Nephron progenitor cell (in vitro differentiated cells): ENCODE measurements at regions not wholly inside any gene's neighbourhood (a gene's known extent, or its start where the extent isn't known, plus 50 kb on each side); places are given as distances from the start of the nearest gene placed in this dataset.
"Not testable (repeated sequence)": the region's sequence is repeated elsewhere in the genome, so short reads cannot be mapped to it uniquely, and the experiment has no call there.

Experiments
- DNase-seq: peaks from one replicate; pipeline ENCODE4 v3.0.0; 2021
- H3K27ac Mint-ChIP-seq: 2 replicates; pipeline ENCODE4 v1.8.0; 2021; ENCODE audit warnings: mild to moderate bottlenecking, moderate library complexity, mixed read lengths
- H3K27me3 Mint-ChIP-seq: 2 replicates; pipeline ENCODE4 v1.8.0; 2021; ENCODE audit warnings: mild to moderate bottlenecking, low read depth, mixed read lengths; ENCODE audit not compliant: poor library complexity
- H3K36me3 Mint-ChIP-seq: 2 replicates; pipeline ENCODE4 v1.8.0; 2021; ENCODE audit warnings: low read depth, mixed read lengths
- H3K4me1 Mint-ChIP-seq: 2 replicates; pipeline ENCODE4 v1.8.0; 2021; ENCODE audit warnings: mixed read lengths
- H3K4me3 Mint-ChIP-seq: 2 replicates; pipeline ENCODE4 v1.8.0; 2021; ENCODE audit warnings: mild to moderate bottlenecking, moderate library complexity, mixed read lengths
- H3K9me3 Mint-ChIP-seq: 2 replicates; pipeline ENCODE4 v1.8.0; 2021; ENCODE audit warnings: mild to moderate bottlenecking, moderate library complexity, mixed read lengths
- TF ChIP-seq, protein P1 (sequence below): fragments of 200-600 bp; sonication (generic); IDR thresholded peaks from 2 replicates; pipeline ENCODE4 v1.5.0; 2021; ENCODE audit warnings: antibody characterized with exemption

- not testable (repeated sequence) for H3K36me3 Mint-ChIP-seq, H3K4me3 Mint-ChIP-seq, H3K27me3 Mint-ChIP-seq, H3K9me3 Mint-ChIP-seq, DNase-seq, H3K27ac Mint-ChIP-seq, H3K4me1 Mint-ChIP-seq
These were observed 140.1 kb downstream of the ARRDC4 start for GRCh38 chr15:98100606-98101005.

DNA sequence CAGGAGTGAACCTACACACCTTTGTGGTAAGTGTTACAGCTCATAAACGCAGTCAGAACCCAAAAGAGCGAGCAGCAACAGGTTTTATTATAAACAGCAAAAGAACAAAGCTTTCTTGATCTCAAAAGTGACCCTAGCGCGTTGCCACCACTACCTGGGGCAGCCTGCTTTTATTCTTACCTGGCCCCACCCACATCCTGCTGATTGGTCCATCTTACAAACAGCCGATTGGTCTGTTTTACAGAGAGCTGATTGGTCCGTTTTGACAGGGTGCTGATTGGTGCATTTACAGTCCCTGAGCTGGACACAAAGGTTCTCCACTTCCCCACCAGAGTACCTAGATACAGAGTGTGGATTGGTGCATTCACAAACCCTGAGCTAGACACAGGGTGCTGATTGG, 143.1 kb downstream of the ARRDC4 start:
- peaks cover 10% of the 10 kb centered on the region for H3K27me3 Mint-ChIP-seq
- TF ChIP-seq, protein P1, sequence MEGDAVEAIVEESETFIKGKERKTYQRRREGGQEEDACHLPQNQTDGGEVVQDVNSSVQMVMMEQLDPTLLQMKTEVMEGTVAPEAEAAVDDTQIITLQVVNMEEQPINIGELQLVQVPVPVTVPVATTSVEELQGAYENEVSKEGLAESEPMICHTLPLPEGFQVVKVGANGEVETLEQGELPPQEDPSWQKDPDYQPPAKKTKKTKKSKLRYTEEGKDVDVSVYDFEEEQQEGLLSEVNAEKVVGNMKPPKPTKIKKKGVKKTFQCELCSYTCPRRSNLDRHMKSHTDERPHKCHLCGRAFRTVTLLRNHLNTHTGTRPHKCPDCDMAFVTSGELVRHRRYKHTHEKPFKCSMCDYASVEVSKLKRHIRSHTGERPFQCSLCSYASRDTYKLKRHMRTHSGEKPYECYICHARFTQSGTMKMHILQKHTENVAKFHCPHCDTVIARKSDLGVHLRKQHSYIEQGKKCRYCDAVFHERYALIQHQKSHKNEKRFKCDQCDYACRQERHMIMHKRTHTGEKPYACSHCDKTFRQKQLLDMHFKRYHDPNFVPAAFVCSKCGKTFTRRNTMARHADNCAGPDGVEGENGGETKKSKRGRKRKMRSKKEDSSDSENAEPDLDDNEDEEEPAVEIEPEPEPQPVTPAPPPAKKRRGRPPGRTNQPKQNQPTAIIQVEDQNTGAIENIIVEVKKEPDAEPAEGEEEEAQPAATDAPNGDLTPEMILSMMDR = no peak
- no peaks in the 10 kb centered on the region for H3K4me1 Mint-ChIP-seq
- no peak overlapping the region for H3K27ac Mint-ChIP-seq
- no peak for DNase-seq
- no peaks in the 10 kb centered on the region for H3K9me3 Mint-ChIP-seq
- no peak overlapping the region for H3K4me3 Mint-ChIP-seq
- no peaks in the 10 kb centered on the region for H3K36me3 Mint-ChIP-seq

GRCh38 chr15:98104386-98105151, 144.1 kb downstream of the ARRDC4 start:
- not testable (repeated sequence) for H3K4me3 Mint-ChIP-seq, H3K27me3 Mint-ChIP-seq, H3K9me3 Mint-ChIP-seq, DNase-seq, H3K36me3 Mint-ChIP-seq, H3K27ac Mint-ChIP-seq, H3K4me1 Mint-ChIP-seq

DNA sequence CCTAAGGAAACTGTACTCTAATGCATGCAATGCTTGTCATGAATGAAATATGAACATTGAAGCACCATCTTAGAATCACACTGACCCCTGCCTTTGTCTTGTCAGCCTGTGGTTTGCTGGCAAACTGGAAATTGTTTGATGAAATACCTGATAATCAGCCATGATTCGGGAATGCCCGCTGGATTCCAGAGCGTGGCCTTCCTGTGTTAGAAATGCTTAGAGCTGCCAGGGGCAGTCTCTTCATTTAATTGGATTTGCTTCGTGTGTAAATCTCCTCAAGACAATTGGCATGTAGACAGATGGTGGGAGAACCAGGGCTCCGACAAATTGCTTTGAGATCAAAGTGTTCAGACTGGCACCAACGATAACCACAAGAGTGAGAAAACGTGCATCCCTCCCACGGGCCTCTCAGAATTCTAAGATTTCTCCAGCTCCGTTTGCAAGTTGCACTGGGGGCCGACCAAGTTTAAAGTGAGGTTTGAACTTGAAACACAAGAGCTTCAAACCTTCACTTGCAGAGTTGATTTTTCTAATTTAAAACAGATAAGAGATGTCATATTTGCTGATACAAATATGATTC, 146.2 kb downstream of the ARRDC4 start:
- not testable (repeated sequence) for H3K4me1 Mint-ChIP-seq, DNase-seq, H3K27me3 Mint-ChIP-seq, H3K36me3 Mint-ChIP-seq, H3K9me3 Mint-ChIP-seq, H3K4me3 Mint-ChIP-seq, H3K27ac Mint-ChIP-seq

- H3K27me3 Mint-ChIP-seq = peaks cover 9% of the 10 kb centered on the region
- no peak overlapping the region for H3K4me3 Mint-ChIP-seq
- H3K4me1 Mint-ChIP-seq = no peaks in the 10 kb centered on the region
- H3K9me3 Mint-ChIP-seq = peaks cover 4% of the 10 kb centered on the region
- H3K36me3 Mint-ChIP-seq = no peaks in the 10 kb centered on the region
- no peak overlapping the region for H3K27ac Mint-ChIP-seq
- DNase-seq = no peak
- TF ChIP-seq, protein P1 = no peak
These were observed 151.3 kb downstream of the ARRDC4 start for GRCh38 chr15:98111806-98112205.

- Mint-ChIP-seq H3K4me1 (no peaks in the 10 kb centered on the region), H3K9me3 (peaks cover 7% of the 10 kb centered on the region), H3K4me3 (no peak overlapping the region), H3K27ac (no peak overlapping the region), H3K27me3 (peaks cover 9% of the 10 kb centered on the region), H3K36me3 (no peaks in the 10 kb centered on the region)
- TF ChIP-seq, protein P1 = no peak
- DNase-seq = no peak
These were observed 152.8 kb downstream of the ARRDC4 start for GRCh38 chr15:98113327-98113726.

GRCh38 chr15:98120561-98120960, 160.1 kb downstream of the ARRDC4 start:
- H3K9me3 Mint-ChIP-seq = peaks cover 4% of the 10 kb centered on the region
- peaks cover 8% of the 10 kb centered on the region for H3K27me3 Mint-ChIP-seq
- peaks cover 31% of the 10 kb centered on the region for H3K4me1 Mint-ChIP-seq
- no peak for DNase-seq
- no peaks in the 10 kb centered on the region for H3K36me3 Mint-ChIP-seq
- H3K27ac Mint-ChIP-seq = no peak overlapping the region
- no peak overlapping the region for H3K4me3 Mint-ChIP-seq
- TF ChIP-seq, protein P1 = no peak
